Inferior parietal cortex (tissue), 1 donor: ENCODE measurements at regions not wholly inside any gene's neighbourhood (a gene's known extent, or its start where the extent isn't known, plus 50 kb on each side); places are given as distances from the start of the nearest gene placed in this dataset.

ENCODE experiments used
- DNase-seq: peaks from one replicate; pipeline ENCODE4 v3.0.0-alpha.2; 2016; ENCODE audit errors: extremely low spot score

GRCh38 chr10:111347386-111348013 is 270.7 kb downstream of the ADRA2A start:
- DNase-seq: no peak

GRCh38 chr10:111348076-111348475 is 271.2 kb downstream of the ADRA2A start:
- DNase-seq: no peak

- DNase-seq: no peak
These were observed 278.0 kb downstream of the ADRA2A start for GRCh38 chr10:111354859-111355258.

GRCh38 chr10:111356571-111356970 is 279.7 kb downstream of the ADRA2A start:
- no peak for DNase-seq

GRCh38 chr10:111357859-111358258 is 281.0 kb downstream of the ADRA2A start:
- no peak for DNase-seq

GRCh38 chr10:111360260-111360925 is 283.6 kb downstream of the ADRA2A start:
- DNase-seq: no peak

- no peak for DNase-seq
These were observed 290.7 kb downstream of the ADRA2A start for GRCh38 chr10:111367531-111367930.

- no peak for DNase-seq
These were observed 293.3 kb downstream of the ADRA2A start for GRCh38 chr10:111370101-111370500.

GRCh38 chr10:111373696-111374095 is 296.9 kb downstream of the ADRA2A start:
- DNase-seq: no peak

GRCh38 chr10:111379534-111380187 is 302.8 kb downstream of the ADRA2A start:
- peak; percentile 26 for DNase-seq

- no peak for DNase-seq
These were observed 307.7 kb downstream of the ADRA2A start for GRCh38 chr10:111384556-111384955.

GRCh38 chr10:111390813-111391563 is 314.2 kb downstream of the ADRA2A start:
- DNase-seq: no peak

GRCh38 chr10:111392159-111392558 is 315.3 kb downstream of the ADRA2A start:
- DNase-seq: no peak

GRCh38 chr10:111392910-111393309 is 316.1 kb downstream of the ADRA2A start:
- DNase-seq: no peak

- DNase-seq: no peak
These were observed 333.9 kb downstream of the ADRA2A start for GRCh38 chr10:111410740-111411139.

GRCh38 chr10:111425459-111425858 is 348.6 kb downstream of the ADRA2A start:
- no peak for DNase-seq

- no peak for DNase-seq
These were observed 352.6 kb downstream of the ADRA2A start for GRCh38 chr10:111429288-111430028.

GRCh38 chr10:111430070-111430469 is 353.2 kb downstream of the ADRA2A start:
- no peak for DNase-seq

GRCh38 chr10:111432588-111432987 is 355.8 kb downstream of the ADRA2A start:
- no peak for DNase-seq

- no peak for DNase-seq
These were observed 359.0 kb downstream of the ADRA2A start for GRCh38 chr10:111435871-111436270.

- DNase-seq: no peak
These were observed 362.4 kb downstream of the ADRA2A start for GRCh38 chr10:111439034-111439842.
